Body of pancreas (tissue), 4 donors: ENCODE measurements at regions not wholly inside any gene's neighbourhood (a gene's known extent, or its start where the extent isn't known, plus 50 kb on each side); places are given as distances from the start of the nearest gene placed in this dataset.

Experiments
- CTCF ChIP-seq, 7 experiments: fragments of 450-650 bp in 4 of 7; fragments of 200-600 bp in 3 of 7; sonication (generic) in 3 of 7; IDR thresholded peaks; one replicate each; pipeline ENCODE4 v1.5.1; 2016 to 2019; ENCODE audit warnings: antibody characterized with exemption in 7 of 7
- POLR2A ChIP-seq, 3 donors: fragments of 450-650 bp; IDR thresholded peaks; one replicate each; pipeline ENCODE4 v1.6.1; 2016; ENCODE audit warnings: antibody characterized with exemption in 3 of 3, mild to moderate bottlenecking in 2 of 3

GRCh38 chr14:61611880-61612630 is 83.3 kb upstream of the HIF1A start:
- no peak for TF ChIP-seq CTCF (IDR thresholded peaks at IDR 0.05)
- TF ChIP-seq POLR2A (IDR thresholded peaks at IDR 0.05): no peak
